ENCODE measurements at regions not wholly inside any gene's neighbourhood (a gene's known extent, or its start where the extent isn't known, plus 50 kb on each side); places are given as distances from the start of the nearest gene placed in this dataset.

- DNase-seq (ENCODE audit: low spot score) (no peak), ATAC-seq (ENCODE audit: low FRiP score) (no peak)
- TF ChIP-seq CTCF (IDR thresholded peaks at IDR 0.05): no peak
Measured at GRCh38 chr6:165798991-165799390, 135.9 kb upstream of the PDE10A start.

- no peak for ATAC-seq (ENCODE audit: low FRiP score)
- no peak for TF ChIP-seq CTCF (IDR thresholded peaks at IDR 0.05)
- no peak for DNase-seq (ENCODE audit: low spot score)
Measured at GRCh38 chr6:165794179-165794601, 131.1 kb upstream of the PDE10A start.

- no peak for TF ChIP-seq CTCF (IDR thresholded peaks at IDR 0.05)
- DNase-seq (ENCODE audit: low spot score) (no peak), ATAC-seq (ENCODE audit: low FRiP score) (no peak)
Measured at GRCh38 chr6:165793287-165793825, 130.3 kb upstream of the PDE10A start.

- ATAC-seq (ENCODE audit: low FRiP score): no peak
- no peak for TF ChIP-seq CTCF (IDR thresholded peaks at IDR 0.05)
- DNase-seq (ENCODE audit: low spot score): no peak
Measured at GRCh38 chr6:165791876-165792437, 128.9 kb upstream of the PDE10A start.

- no peak for ATAC-seq (ENCODE audit: low FRiP score)
Measured at GRCh38 chr6:165791306-165791705, 128.3 kb upstream of the PDE10A start.

GRCh38 chr6:165782812-165783211 lies 119.8 kb upstream of the PDE10A start:
- ATAC-seq (ENCODE audit: low FRiP score) (no peak), DNase-seq (ENCODE audit: low spot score) (no peak)
- TF ChIP-seq CTCF (IDR thresholded peaks at IDR 0.05): no peak

More at GRCh38 chr6:165791306-165791705, 128.3 kb upstream of the PDE10A start:
- TF ChIP-seq CTCF (IDR thresholded peaks at IDR 0.05): no peak
- no peak for DNase-seq (ENCODE audit: low spot score)

GRCh38 chr6:165782134-165782533 lies 119.1 kb upstream of the PDE10A start:
- ATAC-seq (ENCODE audit: low FRiP score) (no peak), DNase-seq (ENCODE audit: low spot score) (no peak)
- TF ChIP-seq CTCF (IDR thresholded peaks at IDR 0.05): no peak

Data from omental fat pad (tissue), 3 donors.